Esophagus muscularis mucosa (tissue), 3 donors: ENCODE measurements at regions not wholly inside any gene's neighbourhood (a gene's known extent, or its start where the extent isn't known, plus 50 kb on each side); places are given as distances from the start of the nearest gene placed in this dataset.

ENCODE experiments used
- POLR2A ChIP-seq: fragments of 450-650 bp; IDR thresholded peaks from one replicate; pipeline ENCODE4 v1.6.1; 2017; ENCODE audit warnings: antibody characterized with exemption, moderate library complexity, mild to moderate bottlenecking, low read depth
- TF ChIP-seq, protein P1 (sequence below), 3 experiments: fragments of 200-600 bp in 2 of 3; fragments of 450-650 bp in 1 of 3; sonication (generic) in 2 of 3; IDR thresholded peaks; one replicate each; pipeline ENCODE4 v1.5.1; 2017 to 2019; ENCODE audit warnings: antibody characterized with exemption in 3 of 3, mild to moderate bottlenecking in 2 of 3, moderate library complexity in 1 of 3

DNA sequence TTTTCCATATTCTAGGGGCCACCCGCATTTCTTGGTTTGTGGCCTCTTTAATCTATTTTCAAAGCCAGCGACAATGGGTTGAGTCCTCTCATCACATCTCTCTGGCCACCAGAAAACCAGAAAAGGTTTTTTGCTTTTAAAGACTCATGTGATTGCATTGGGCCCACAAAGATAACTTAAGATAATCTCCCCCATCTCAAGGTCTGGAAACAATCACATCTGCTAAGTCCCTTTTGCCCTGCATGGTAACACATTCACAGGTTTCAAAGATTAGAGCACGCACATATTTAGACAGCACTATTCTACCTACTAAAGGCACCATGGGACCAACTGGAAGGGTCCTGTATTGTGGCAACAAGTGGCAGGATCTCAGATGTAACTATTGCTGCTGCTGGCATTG is 147.0 kb upstream of the MIR17HG start:
- TF ChIP-seq, protein P1, sequence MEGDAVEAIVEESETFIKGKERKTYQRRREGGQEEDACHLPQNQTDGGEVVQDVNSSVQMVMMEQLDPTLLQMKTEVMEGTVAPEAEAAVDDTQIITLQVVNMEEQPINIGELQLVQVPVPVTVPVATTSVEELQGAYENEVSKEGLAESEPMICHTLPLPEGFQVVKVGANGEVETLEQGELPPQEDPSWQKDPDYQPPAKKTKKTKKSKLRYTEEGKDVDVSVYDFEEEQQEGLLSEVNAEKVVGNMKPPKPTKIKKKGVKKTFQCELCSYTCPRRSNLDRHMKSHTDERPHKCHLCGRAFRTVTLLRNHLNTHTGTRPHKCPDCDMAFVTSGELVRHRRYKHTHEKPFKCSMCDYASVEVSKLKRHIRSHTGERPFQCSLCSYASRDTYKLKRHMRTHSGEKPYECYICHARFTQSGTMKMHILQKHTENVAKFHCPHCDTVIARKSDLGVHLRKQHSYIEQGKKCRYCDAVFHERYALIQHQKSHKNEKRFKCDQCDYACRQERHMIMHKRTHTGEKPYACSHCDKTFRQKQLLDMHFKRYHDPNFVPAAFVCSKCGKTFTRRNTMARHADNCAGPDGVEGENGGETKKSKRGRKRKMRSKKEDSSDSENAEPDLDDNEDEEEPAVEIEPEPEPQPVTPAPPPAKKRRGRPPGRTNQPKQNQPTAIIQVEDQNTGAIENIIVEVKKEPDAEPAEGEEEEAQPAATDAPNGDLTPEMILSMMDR (IDR thresholded peaks at IDR 0.05) = no peak
- no peak for TF ChIP-seq POLR2A
